Loucy (cell line): ENCODE measurements at regions not wholly inside any gene's neighbourhood (a gene's known extent, or its start where the extent isn't known, plus 50 kb on each side); places are given as distances from the start of the nearest gene placed in this dataset.

Experiments used
- EZH2phosphoT487 ChIP-seq: fragments of 200-600 bp; IDR thresholded peaks from 2 replicates; pipeline ENCODE4 v1.6.1; 2018; ENCODE audit warnings: antibody characterized with exemption, mild to moderate bottlenecking, moderate library complexity, borderline replicate concordance
- TF ChIP-seq, protein P1 (sequence below): fragments of 200-600 bp; sonication (generic); conservative IDR thresholded peaks from 2 replicates; pipeline ENCODE4 v1.5.1; 2014; ENCODE audit warnings: mild to moderate bottlenecking, antibody characterized with exemption, low read length

- TF ChIP-seq, protein P1, sequence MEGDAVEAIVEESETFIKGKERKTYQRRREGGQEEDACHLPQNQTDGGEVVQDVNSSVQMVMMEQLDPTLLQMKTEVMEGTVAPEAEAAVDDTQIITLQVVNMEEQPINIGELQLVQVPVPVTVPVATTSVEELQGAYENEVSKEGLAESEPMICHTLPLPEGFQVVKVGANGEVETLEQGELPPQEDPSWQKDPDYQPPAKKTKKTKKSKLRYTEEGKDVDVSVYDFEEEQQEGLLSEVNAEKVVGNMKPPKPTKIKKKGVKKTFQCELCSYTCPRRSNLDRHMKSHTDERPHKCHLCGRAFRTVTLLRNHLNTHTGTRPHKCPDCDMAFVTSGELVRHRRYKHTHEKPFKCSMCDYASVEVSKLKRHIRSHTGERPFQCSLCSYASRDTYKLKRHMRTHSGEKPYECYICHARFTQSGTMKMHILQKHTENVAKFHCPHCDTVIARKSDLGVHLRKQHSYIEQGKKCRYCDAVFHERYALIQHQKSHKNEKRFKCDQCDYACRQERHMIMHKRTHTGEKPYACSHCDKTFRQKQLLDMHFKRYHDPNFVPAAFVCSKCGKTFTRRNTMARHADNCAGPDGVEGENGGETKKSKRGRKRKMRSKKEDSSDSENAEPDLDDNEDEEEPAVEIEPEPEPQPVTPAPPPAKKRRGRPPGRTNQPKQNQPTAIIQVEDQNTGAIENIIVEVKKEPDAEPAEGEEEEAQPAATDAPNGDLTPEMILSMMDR, result no peak
- no peak for TF ChIP-seq EZH2phosphoT487
These were observed 60.9 kb downstream of the CALML3 start for GRCh38 chr10:5585517-5586206.
